ENCODE measurements at regions not wholly inside any gene's neighbourhood (a gene's known extent, or its start where the extent isn't known, plus 50 kb on each side); places are given as distances from the start of the nearest gene placed in this dataset.

- H3K4me2 ChIP-seq (ENCODE audit: insufficient read depth, low read length) = no peak overlapping the region
- H3K27ac ChIP-seq (ENCODE audit: low read depth, low read length) = peak overlapping the region; percentile 41
- H3K27me3 ChIP-seq (ENCODE audit: insufficient read depth, low read length) = no peaks in the 10 kb centered on the region
- no peak overlapping the region for H3K4me3 ChIP-seq (ENCODE audit: insufficient read depth, low read length)
- no peaks in the 10 kb centered on the region for H3K79me2 ChIP-seq (ENCODE audit: insufficient read depth, low read length)
- DNase-seq (ENCODE audit: insufficient read length, low spot score, missing footprints) = no peak
- H2AFZ ChIP-seq (ENCODE audit: low read length) = no peak overlapping the region
- H4K20me1 ChIP-seq (ENCODE audit: insufficient read depth, low read length) = no peaks in the 10 kb centered on the region
- no peak for TF ChIP-seq CTCF (IDR thresholded peaks at IDR 0.05; ENCODE audit: extremely low read depth, low read depth, low read length)
- no peaks in the 10 kb centered on the region for H3K36me3 ChIP-seq (ENCODE audit: insufficient read depth, low read length)
- H3K9me3 ChIP-seq (ENCODE audit: low read depth, low read length) = no peaks in the 10 kb centered on the region
- H3K4me1 ChIP-seq (ENCODE audit: insufficient read depth, low read length) = peaks cover 8% of the 10 kb centered on the region
Observed at GRCh38 chrX:10739426-10739825, 119.0 kb upstream of the MID1 start.

- H3K9me3 ChIP-seq (ENCODE audit: low read depth, low read length) = no peaks in the 10 kb centered on the region
- H3K27ac ChIP-seq (ENCODE audit: low read depth, low read length) = peak overlapping the region; percentile 27
- peaks cover 8% of the 10 kb centered on the region for H3K4me1 ChIP-seq (ENCODE audit: insufficient read depth, low read length)
- no peak for DNase-seq (ENCODE audit: insufficient read length, low spot score, missing footprints)
- no peaks in the 10 kb centered on the region for H3K79me2 ChIP-seq (ENCODE audit: insufficient read depth, low read length)
- no peak overlapping the region for H2AFZ ChIP-seq (ENCODE audit: low read length)
- H4K20me1 ChIP-seq (ENCODE audit: insufficient read depth, low read length) = no peaks in the 10 kb centered on the region
- H3K4me3 ChIP-seq (ENCODE audit: insufficient read depth, low read length) = no peak overlapping the region
- no peaks in the 10 kb centered on the region for H3K36me3 ChIP-seq (ENCODE audit: insufficient read depth, low read length)
- no peak for TF ChIP-seq CTCF (IDR thresholded peaks at IDR 0.05; ENCODE audit: extremely low read depth, low read depth, low read length)
- no peaks in the 10 kb centered on the region for H3K27me3 ChIP-seq (ENCODE audit: insufficient read depth, low read length)
- peak overlapping the region; percentile 44 for H3K4me2 ChIP-seq (ENCODE audit: insufficient read depth, low read length)
Observed at GRCh38 chrX:10741003-10741402, 120.6 kb upstream of the MID1 start.

- DNase-seq (ENCODE audit: insufficient read length, low spot score, missing footprints) = no peak
- Histone ChIP-seq H3K27me3 (ENCODE audit: insufficient read depth, low read length) (no peaks in the 10 kb centered on the region), H3K79me2 (ENCODE audit: insufficient read depth, low read length) (no peaks in the 10 kb centered on the region), H3K4me2 (ENCODE audit: insufficient read depth, low read length) (peak overlapping the region; percentile 44), H2AFZ (ENCODE audit: low read length) (no peak overlapping the region), H3K27ac (ENCODE audit: low read depth, low read length) (peak overlapping the region; percentile 27), H3K4me1 (ENCODE audit: insufficient read depth, low read length) (peaks cover 8% of the 10 kb centered on the region), H4K20me1 (ENCODE audit: insufficient read depth, low read length) (no peaks in the 10 kb centered on the region), H3K36me3 (ENCODE audit: insufficient read depth, low read length) (no peaks in the 10 kb centered on the region), H3K9me3 (ENCODE audit: low read depth, low read length) (no peaks in the 10 kb centered on the region), H3K4me3 (ENCODE audit: insufficient read depth, low read length) (no peak overlapping the region)
- TF ChIP-seq CTCF (IDR thresholded peaks at IDR 0.05; ENCODE audit: extremely low read depth, low read depth, low read length) = no peak
Observed at GRCh38 chrX:10741550-10741949, 121.2 kb upstream of the MID1 start.

- no peak for TF ChIP-seq CTCF (IDR thresholded peaks at IDR 0.05; ENCODE audit: extremely low read depth, low read depth, low read length)
- Histone ChIP-seq H3K27ac (ENCODE audit: low read depth, low read length) (no peak overlapping the region), H3K9me3 (ENCODE audit: low read depth, low read length) (no peaks in the 10 kb centered on the region), H4K20me1 (ENCODE audit: insufficient read depth, low read length) (no peaks in the 10 kb centered on the region), H2AFZ (ENCODE audit: low read length) (no peak overlapping the region), H3K36me3 (ENCODE audit: insufficient read depth, low read length) (no peaks in the 10 kb centered on the region), H3K27me3 (ENCODE audit: insufficient read depth, low read length) (no peaks in the 10 kb centered on the region), H3K4me2 (ENCODE audit: insufficient read depth, low read length) (no peak overlapping the region), H3K79me2 (ENCODE audit: insufficient read depth, low read length) (no peaks in the 10 kb centered on the region), H3K4me3 (ENCODE audit: insufficient read depth, low read length) (no peak overlapping the region), H3K4me1 (ENCODE audit: insufficient read depth, low read length) (peaks cover 8% of the 10 kb centered on the region)
- DNase-seq (ENCODE audit: insufficient read length, low spot score, missing footprints) = no peak
Observed at GRCh38 chrX:10743476-10743875, 123.1 kb upstream of the MID1 start.
